Esophagus (tissue), 2 donors: ENCODE measurements at regions not wholly inside any gene's neighbourhood (a gene's known extent, or its start where the extent isn't known, plus 50 kb on each side); places are given as distances from the start of the nearest gene placed in this dataset.

Source experiments
- H3K27ac ChIP-seq, 2 donors: one replicate each; pipeline ENCODE4 v1.5.1; 2013; ENCODE audit warnings: low read depth in 2 of 2, mild to moderate bottlenecking in 2 of 2, inconsistent platforms in 1 of 2, low read length in 1 of 2, moderate library complexity in 1 of 2
- H3K27me3 ChIP-seq, 2 donors: one replicate each; pipeline ENCODE4 v1.6.1; 2013; ENCODE audit warnings: low read length in 2 of 2, control low read depth in 1 of 2, mild to moderate bottlenecking in 1 of 2; ENCODE audit not compliant: insufficient read depth in 2 of 2, control insufficient read depth in 1 of 2
- H3K36me3 ChIP-seq, 2 donors: one replicate each; pipeline ENCODE4 v1.6.1; 2013; ENCODE audit warnings: low read length in 1 of 2; ENCODE audit not compliant: control insufficient read depth in 2 of 2, insufficient read depth in 2 of 2
- H3K4me1 ChIP-seq, 2 donors: one replicate each; pipeline ENCODE4 v1.6.1; 2013; ENCODE audit warnings: low read length in 1 of 2; ENCODE audit not compliant: control insufficient read depth in 2 of 2, insufficient read depth in 2 of 2
- H3K4me3 ChIP-seq, 2 donors: one replicate each; pipeline ENCODE4 v1.5.1; 2013; ENCODE audit warnings: low read length in 2 of 2, mild to moderate bottlenecking in 2 of 2, low read depth in 1 of 2, moderate library complexity in 1 of 2
- H3K9me3 ChIP-seq, 2 donors: one replicate each; pipeline ENCODE4 v1.6.1; 2013; ENCODE audit warnings: mild to moderate bottlenecking in 2 of 2, low read depth in 1 of 2, low read length in 1 of 2, moderate library complexity in 1 of 2; ENCODE audit not compliant: control insufficient read depth in 2 of 2, insufficient read depth in 1 of 2
- WGBS, 2 donors: extraction: QIAGEN DNeasy Blood & Tissue Kit; methylation state at CpG; one replicate each; pipeline ENCODE4 v1.1.7; 2013; 5-methylcytosine and 5-hydroxymethylcytosine counted together
- donor health status: healthy with polysubstance abuse.
- donor health status: Bipolar disorder and iron deficiency.

DNA sequence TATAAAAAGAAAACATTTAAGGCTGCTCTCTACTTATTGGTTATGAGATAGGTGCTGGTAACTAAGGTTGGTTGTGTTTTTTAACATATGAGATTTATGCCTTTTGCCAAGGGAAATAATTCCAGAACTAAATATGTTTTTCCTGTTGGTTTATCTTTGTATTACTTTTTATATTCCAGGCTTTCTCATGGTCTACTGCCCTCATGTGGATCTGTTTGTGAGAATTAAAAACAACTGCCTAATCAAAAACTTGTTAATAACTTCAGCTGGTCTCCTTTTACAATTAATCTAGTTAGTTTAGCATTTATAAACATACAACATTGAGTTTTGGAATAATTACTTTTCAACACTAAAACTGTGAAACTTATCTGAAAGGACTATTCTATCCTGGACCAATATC, 1208.3 kb downstream of the ADGRL3 start:
- H3K9me3 ChIP-seq: peaks cover 0 to 4% of the 10 kb centered on the region in 2 donors
- no peaks in the 10 kb centered on the region for H3K4me1 ChIP-seq
- no peak overlapping the region for H3K4me3 ChIP-seq
- H3K27ac ChIP-seq: no peak overlapping the region
- no peaks in the 10 kb centered on the region for H3K27me3 ChIP-seq
- no peaks in the 10 kb centered on the region for H3K36me3 ChIP-seq

DNA sequence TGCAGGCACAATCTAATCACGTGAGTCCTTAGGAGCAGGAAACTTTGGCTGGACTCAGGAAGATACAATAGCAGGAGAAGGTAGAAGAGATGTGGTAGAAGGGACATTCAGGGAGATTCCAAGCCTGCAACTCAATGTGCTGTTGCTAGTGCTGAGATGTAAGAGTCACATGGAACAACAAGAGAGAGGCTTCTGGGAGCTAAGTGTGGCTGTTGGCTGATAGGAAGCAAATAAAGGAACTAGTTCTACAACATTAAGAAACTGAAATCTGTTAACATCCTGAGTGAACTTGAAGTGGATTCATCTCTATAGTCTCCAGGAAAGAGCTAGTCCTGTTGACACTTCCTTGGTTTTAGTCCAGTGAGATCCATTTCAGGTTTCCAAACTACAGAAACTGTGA, 1207.4 kb downstream of the ADGRL3 start:
- Histone ChIP-seq H3K4me3 (no peak overlapping the region), H3K27ac (no peak overlapping the region), H3K36me3 (no peaks in the 10 kb centered on the region), H3K9me3 (peaks cover 0 to 4% of the 10 kb centered on the region in 2 donors), H3K4me1 (no peaks in the 10 kb centered on the region), H3K27me3 (no peaks in the 10 kb centered on the region)
- WGBS, 2 donors: 70 to 81% methylated on average over 1 of the region's 1 CpG

DNA sequence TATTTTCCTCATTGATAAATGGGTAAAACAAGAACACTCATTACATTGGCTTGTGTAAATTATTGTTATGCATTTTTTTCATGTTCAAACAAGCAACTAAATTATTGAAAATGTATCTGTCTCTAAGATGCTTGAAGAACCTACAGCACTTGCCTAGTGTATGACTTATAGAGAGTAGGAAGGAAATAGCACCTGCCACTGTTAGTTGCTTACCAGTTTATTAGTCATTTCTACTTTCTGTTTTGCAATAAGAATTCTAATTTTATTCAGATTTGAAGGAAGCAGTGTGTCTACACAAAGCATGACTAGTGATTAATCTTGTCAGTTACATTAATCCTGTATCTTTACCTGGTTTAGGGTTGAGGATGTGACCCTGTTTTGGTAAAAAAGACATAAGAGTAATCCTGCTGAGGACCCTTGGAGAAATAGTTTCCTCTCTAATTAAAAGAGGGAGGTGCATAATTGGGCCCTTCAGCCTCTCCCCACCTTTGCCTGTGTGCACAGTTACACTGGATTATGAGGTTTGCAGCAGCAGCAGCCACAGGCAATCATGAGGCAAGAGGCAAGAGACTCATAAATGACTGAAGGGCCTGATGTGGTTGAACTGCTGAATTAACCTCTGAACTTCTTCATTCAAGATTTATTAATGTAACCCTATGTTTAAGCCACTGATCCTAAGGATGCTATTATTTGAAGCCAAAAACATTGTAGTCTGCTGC, 1202.1 kb downstream of the ADGRL3 start:
- H3K4me1 ChIP-seq: no peaks in the 10 kb centered on the region
- H3K27me3 ChIP-seq: no peaks in the 10 kb centered on the region
- H3K36me3 ChIP-seq: no peaks in the 10 kb centered on the region
- peaks cover 0 to under 1% of the 10 kb centered on the region in 2 donors for H3K9me3 ChIP-seq
- no peak overlapping the region for H3K27ac ChIP-seq
- no peak overlapping the region for H3K4me3 ChIP-seq

DNA sequence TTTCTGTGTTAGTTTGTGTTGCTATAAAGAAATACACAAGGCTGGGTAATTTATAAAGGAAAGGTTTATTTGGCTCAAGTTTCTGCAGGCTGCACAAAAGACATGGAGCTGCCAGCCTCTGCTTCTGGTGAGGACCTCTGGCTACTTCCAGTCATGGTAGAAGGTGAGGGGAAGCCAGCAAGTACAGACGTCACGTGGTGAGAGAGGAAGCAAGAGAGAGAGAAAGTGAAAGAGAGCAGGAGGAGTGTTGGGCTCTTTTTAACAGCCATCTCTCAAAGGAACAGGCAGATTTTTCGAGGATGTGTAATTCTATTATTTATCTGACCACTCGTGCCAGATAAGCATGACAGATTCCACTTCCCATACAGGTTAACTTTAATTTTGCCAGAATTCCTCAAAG, 1199.1 kb downstream of the ADGRL3 start:
- no peaks in the 10 kb centered on the region for H3K27me3 ChIP-seq
- WGBS, 2 donors: 33 to 39% methylated on average over 4 of the region's 4 CpGs
- H3K27ac ChIP-seq: no peak overlapping the region
- no peaks in the 10 kb centered on the region for H3K4me1 ChIP-seq
- H3K4me3 ChIP-seq: no peak overlapping the region
- no peaks in the 10 kb centered on the region for H3K9me3 ChIP-seq
- no peaks in the 10 kb centered on the region for H3K36me3 ChIP-seq

DNA sequence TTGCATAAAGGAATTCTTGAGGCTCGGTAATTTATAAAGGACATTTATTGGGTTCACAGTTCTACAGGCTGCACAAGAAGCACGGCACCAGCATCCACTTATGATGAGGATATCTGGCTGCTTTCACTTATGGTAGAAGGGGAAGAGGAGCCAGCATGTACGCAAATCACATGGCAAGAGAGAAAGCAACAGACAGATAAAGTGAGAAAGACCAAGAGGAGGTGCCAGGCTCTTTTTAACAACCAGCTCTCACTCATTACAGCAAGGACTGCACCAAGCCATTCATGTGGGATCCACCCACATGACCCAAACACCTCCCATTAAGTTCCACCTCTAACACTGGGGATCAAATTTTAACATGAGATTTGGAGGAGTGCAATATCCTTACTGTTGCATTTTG, 1198.2 kb downstream of the ADGRL3 start:
- 82 to 88% methylated on average over 3 of the region's 3 CpGs for WGBS, 2 donors
- H3K36me3 ChIP-seq: no peaks in the 10 kb centered on the region

DNA sequence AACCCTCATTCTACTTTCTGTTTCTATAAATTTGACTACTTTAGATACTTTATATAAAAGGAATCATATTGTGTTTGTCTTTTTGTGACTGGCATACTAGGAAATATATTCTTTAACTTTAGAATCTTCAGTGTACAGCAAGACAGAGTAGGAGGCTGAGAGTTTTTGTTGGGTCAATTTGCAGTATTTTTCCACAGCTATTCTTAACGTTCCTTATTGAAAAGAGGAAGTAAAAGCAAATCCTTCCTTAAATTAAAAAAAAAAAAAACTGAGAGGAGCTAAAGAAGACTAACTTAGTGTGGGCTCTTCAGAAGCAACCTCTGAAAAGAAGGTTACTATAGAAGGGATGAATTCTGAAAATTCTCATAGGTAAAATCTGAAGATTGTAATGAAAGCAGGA, 1194.6 kb downstream of the ADGRL3 start:
- Histone ChIP-seq H3K9me3 (no peaks in the 10 kb centered on the region), H3K4me1 (no peaks in the 10 kb centered on the region), H3K27ac (no peak overlapping the region), H3K4me3 (no peak overlapping the region), H3K27me3 (no peaks in the 10 kb centered on the region), H3K36me3 (no peaks in the 10 kb centered on the region)
- 18 to 21% methylated on average over 1 of the region's 1 CpG for WGBS, 2 donors

More for the DNA sequence above, 1198.2 kb downstream of the ADGRL3 start:
- no peak overlapping the region for H3K27ac ChIP-seq
- no peaks in the 10 kb centered on the region for H3K4me1 ChIP-seq
- no peaks in the 10 kb centered on the region for H3K27me3 ChIP-seq
- H3K4me3 ChIP-seq: no peak overlapping the region
- H3K9me3 ChIP-seq: no peaks in the 10 kb centered on the region

DNA sequence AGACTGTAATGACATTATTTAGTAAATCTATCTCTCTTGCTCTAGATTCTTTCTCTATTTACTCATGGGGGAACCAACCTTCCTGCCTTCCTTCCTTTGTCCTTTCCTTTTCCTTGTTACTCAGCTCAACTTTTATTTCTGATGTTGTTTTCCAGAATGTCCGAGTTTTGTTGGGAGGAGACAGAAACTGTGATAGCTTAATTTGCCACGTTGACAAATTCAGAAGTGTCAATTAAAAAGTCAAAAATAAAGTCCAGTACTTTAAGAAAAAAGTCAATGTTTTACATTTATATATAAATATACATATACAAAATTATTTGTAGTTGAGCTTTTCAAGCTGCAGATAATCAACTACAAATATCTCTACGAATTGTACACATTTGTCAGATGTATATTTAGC, 1187.7 kb downstream of the ADGRL3 start:
- Histone ChIP-seq H3K9me3 (no peaks in the 10 kb centered on the region), H3K27me3 (no peaks in the 10 kb centered on the region), H3K4me3 (no peak overlapping the region), H3K4me1 (no peaks in the 10 kb centered on the region), H3K36me3 (no peaks in the 10 kb centered on the region), H3K27ac (no peak overlapping the region)
- 74 to 84% methylated on average over 3 of the region's 3 CpGs for WGBS, 2 donors

DNA sequence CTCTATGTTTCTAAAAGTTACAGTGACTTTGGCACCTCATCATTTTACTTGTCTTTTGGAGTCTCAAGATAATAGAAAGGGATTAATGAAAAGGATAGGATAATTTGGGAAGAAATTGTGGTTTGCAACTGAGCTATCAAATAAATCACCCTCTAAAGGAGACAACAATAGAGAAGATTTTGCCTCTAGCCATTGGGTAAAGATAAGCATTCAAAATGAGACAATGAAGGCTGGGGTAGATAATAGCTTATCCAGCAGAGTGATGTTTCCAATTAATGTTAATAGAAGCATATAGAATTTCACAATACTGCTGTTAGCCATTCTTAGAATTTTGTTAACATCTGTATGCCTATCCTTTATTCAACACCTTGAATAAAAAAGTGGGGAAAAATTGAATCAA, 1177.6 kb downstream of the ADGRL3 start:
- H3K36me3 ChIP-seq: no peaks in the 10 kb centered on the region
- no peak overlapping the region for H3K4me3 ChIP-seq
- no peaks in the 10 kb centered on the region for H3K27me3 ChIP-seq
- H3K9me3 ChIP-seq: no peaks in the 10 kb centered on the region
- H3K27ac ChIP-seq: no peak overlapping the region
- no peaks in the 10 kb centered on the region for H3K4me1 ChIP-seq

DNA sequence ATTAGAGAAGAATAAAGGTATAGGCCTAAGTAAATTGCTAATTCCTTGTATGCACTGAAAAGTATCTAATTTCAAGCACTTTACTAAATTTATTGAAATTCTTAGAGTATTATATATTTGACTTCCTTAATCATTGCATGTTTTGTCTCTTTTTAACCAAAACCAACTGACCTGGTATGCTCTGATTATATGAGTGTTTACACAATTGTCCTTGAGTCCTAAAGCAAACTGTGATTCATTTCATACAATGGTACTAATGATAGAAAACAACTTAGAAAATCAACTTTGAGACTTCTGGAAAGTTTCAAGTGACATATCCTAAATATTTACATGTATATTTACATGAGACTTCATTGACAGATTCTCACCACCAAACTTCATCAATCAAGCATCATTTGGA, 1177.1 kb downstream of the ADGRL3 start:
- Histone ChIP-seq H3K4me3 (no peak overlapping the region), H3K9me3 (no peaks in the 10 kb centered on the region), H3K27me3 (no peaks in the 10 kb centered on the region), H3K36me3 (no peaks in the 10 kb centered on the region), H3K4me1 (no peaks in the 10 kb centered on the region), H3K27ac (no peak overlapping the region)

DNA sequence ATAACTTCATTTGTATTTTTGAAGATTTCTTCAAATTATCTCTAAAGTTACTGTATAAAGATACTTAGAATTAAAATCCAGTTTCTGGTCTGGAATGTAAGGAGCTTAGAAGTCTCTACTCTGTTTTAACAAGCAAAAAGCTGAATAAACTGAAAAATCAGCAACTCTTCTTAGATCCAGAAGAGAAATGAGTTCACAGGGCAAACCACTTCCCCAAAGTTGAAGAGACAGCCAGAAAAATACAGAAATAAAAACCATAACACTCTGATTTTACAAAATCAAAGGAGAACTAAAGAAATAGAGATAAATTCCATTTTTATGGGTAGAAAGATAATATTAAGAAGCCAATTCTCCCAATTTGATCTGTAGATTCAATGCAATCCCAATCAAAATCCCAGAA, 1166.8 kb downstream of the ADGRL3 start:
- no peaks in the 10 kb centered on the region for H3K36me3 ChIP-seq

More for the DNA sequence above, 1166.8 kb downstream of the ADGRL3 start:
- Histone ChIP-seq H3K4me1 (no peaks in the 10 kb centered on the region), H3K27ac (no peak overlapping the region), H3K4me3 (no peak overlapping the region), H3K27me3 (no peaks in the 10 kb centered on the region), H3K9me3 (no peaks in the 10 kb centered on the region)
